WTC11 (cell line): ENCODE measurements at regions not wholly inside any gene's neighbourhood (a gene's known extent, or its start where the extent isn't known, plus 50 kb on each side); places are given as distances from the start of the nearest gene placed in this dataset.
"Not testable (repeated sequence)": the region's sequence is repeated elsewhere in the genome, so short reads cannot be mapped to it uniquely, and the experiment has no call there.

ENCODE experiments used
- ATAC-seq: fragments of 200-7000 bp; cut with Tn5 transposase; 2 replicates; pipeline ENCODE4 v1.10.0; 2021; ENCODE audit warnings: mild to moderate bottlenecking, moderate library complexity
- CTCF ChIA-PET: fragments of 300-600 bp; sonication (Branson Sonifier 250); formaldehyde crosslinking; loops from one replicate; lab custom pipeline; 2021; ENCODE audit warnings: antibody characterized with exemption; lab: Charles Lee
- POLR2A ChIA-PET: fragments of 350-600 bp; sonication (Branson Sonifier 250); formaldehyde crosslinking; loops from one replicate; lab custom pipeline; 2021; ENCODE audit warnings: antibody characterized with exemption; lab: Charles Lee
- DNase-seq: peaks from one replicate; pipeline ENCODE4 v3.0.0; 2021; ENCODE audit warnings: low spot score
- H3K27ac Mint-ChIP-seq: 2 replicates; pipeline ENCODE4 v1.8.0; 2021; ENCODE audit warnings: mixed read lengths
- H3K27me3 Mint-ChIP-seq: 2 replicates; pipeline ENCODE4 v1.8.0; 2021; ENCODE audit warnings: low read depth, mild to moderate bottlenecking, moderate library complexity, mixed read lengths
- H3K36me3 Mint-ChIP-seq: 2 replicates; pipeline ENCODE4 v1.8.0; 2021; ENCODE audit warnings: mixed read lengths
- H3K4me1 Mint-ChIP-seq: 2 replicates; pipeline ENCODE4 v1.8.0; 2022; ENCODE audit warnings: mixed read lengths
- H3K4me3 Mint-ChIP-seq: 2 replicates; pipeline ENCODE4 v1.8.0; 2021; ENCODE audit warnings: mild to moderate bottlenecking, moderate library complexity, mixed read lengths
- H3K9me3 Mint-ChIP-seq: 2 replicates; pipeline ENCODE4 v1.8.0; 2021; ENCODE audit warnings: mixed read lengths
- ATF1 ChIP-seq: sonication (generic); formaldehyde crosslinking; IDR thresholded peaks from 2 replicates; pipeline ENCODE4 v1.8.1; 2023; ENCODE audit warnings: mild to moderate bottlenecking, moderate library complexity, missing genetic modification reagents
- CREB1 ChIP-seq: sonication (generic); formaldehyde crosslinking; IDR thresholded peaks from 2 replicates; pipeline ENCODE4 v1.8.0; 2023; ENCODE audit warnings: mild to moderate bottlenecking, missing genetic modification reagents
- CREM ChIP-seq: sonication (generic); formaldehyde crosslinking; IDR thresholded peaks from 2 replicates; pipeline ENCODE4 v1.8.1; 2022; ENCODE audit warnings: mild to moderate bottlenecking, missing genetic modification reagents, moderate library complexity
- CTCF ChIP-seq: fragments of 200-600 bp; IDR thresholded peaks from 2 replicates; pipeline ENCODE4 v1.8.0; 2022; ENCODE audit warnings: antibody characterized with exemption
- E2F4 ChIP-seq: sonication (generic); formaldehyde crosslinking; IDR thresholded peaks from 2 replicates; pipeline ENCODE4 v1.8.1; 2022; ENCODE audit warnings: low read depth, mild to moderate bottlenecking, moderate library complexity, missing genetic modification reagents, borderline replicate concordance
- ESRRA ChIP-seq: sonication (generic); formaldehyde crosslinking; IDR thresholded peaks from 2 replicates; pipeline ENCODE4 v1.8.1; 2022; ENCODE audit warnings: mild to moderate bottlenecking, missing genetic modification reagents, borderline replicate concordance
- ETV6 ChIP-seq: sonication (generic); formaldehyde crosslinking; IDR thresholded peaks from 2 replicates; pipeline ENCODE4 v1.8.1; 2022; ENCODE audit warnings: mild to moderate bottlenecking, missing genetic modification reagents
- FOXK1 ChIP-seq: sonication (generic); formaldehyde crosslinking; IDR thresholded peaks from 2 replicates; pipeline ENCODE4 v1.8.0; 2022; ENCODE audit warnings: mild to moderate bottlenecking, moderate library complexity, missing genetic modification reagents
- HMGA2 ChIP-seq: fragments of 250-450 bp; sonication (Bioruptor Pico); IDR thresholded peaks from 2 replicates; pipeline ENCODE4 v1.4.0; 2021; ENCODE audit warnings: mild to moderate bottlenecking, moderate library complexity
- KAT7 ChIP-seq: sonication (generic); formaldehyde crosslinking; IDR thresholded peaks from 2 replicates; pipeline ENCODE4 v1.8.1; 2023; ENCODE audit warnings: missing genetic modification reagents, mild to moderate bottlenecking, borderline replicate concordance
- NFATC4 ChIP-seq: fragments of 250-450 bp; sonication (Bioruptor Pico); IDR thresholded peaks from 2 replicates; pipeline ENCODE4 v1.9.0; 2021; ENCODE audit warnings: mild to moderate bottlenecking
- NFYB ChIP-seq: sonication (generic); formaldehyde crosslinking; conservative IDR thresholded peaks from 2 replicates; pipeline ENCODE4 v1.8.0; 2022; ENCODE audit warnings: low read depth, missing genetic modification reagents
- OVOL2 ChIP-seq: fragments of 250-450 bp; sonication (Bioruptor Pico); IDR thresholded peaks from 2 replicates; pipeline ENCODE4 v1.9.0; 2021; ENCODE audit warnings: mild to moderate bottlenecking, borderline replicate concordance
- RORB ChIP-seq: fragments of 250-450 bp; sonication (Bioruptor Pico); IDR thresholded peaks from 2 replicates; pipeline ENCODE4 v1.9.0; 2021; ENCODE audit warnings: mild to moderate bottlenecking
- SMAD3 ChIP-seq: sonication (generic); formaldehyde crosslinking; IDR thresholded peaks from 2 replicates; pipeline ENCODE4 v1.8.0; 2022; ENCODE audit warnings: missing genetic modification reagents, mild to moderate bottlenecking, borderline replicate concordance
- SP1 ChIP-seq: sonication (generic); formaldehyde crosslinking; conservative IDR thresholded peaks from 2 replicates; pipeline ENCODE4 v1.8.1; 2022; ENCODE audit warnings: missing genetic modification reagents
- TEAD4 ChIP-seq: sonication (generic); formaldehyde crosslinking; IDR thresholded peaks from 2 replicates; pipeline ENCODE4 v1.8.0; 2022; ENCODE audit warnings: mild to moderate bottlenecking, missing genetic modification reagents
- TP53 ChIP-seq: sonication (generic); formaldehyde crosslinking; IDR thresholded peaks from 2 replicates; pipeline ENCODE4 v1.8.1; 2023; ENCODE audit warnings: mild to moderate bottlenecking, missing genetic modification reagents
- ZNF317 ChIP-seq: sonication (generic); formaldehyde crosslinking; IDR thresholded peaks from 2 replicates; pipeline ENCODE4 v1.8.1; 2023; ENCODE audit warnings: low read depth, mild to moderate bottlenecking, moderate library complexity, missing genetic modification reagents, borderline replicate concordance
- ZNF423 ChIP-seq: fragments of 250-450 bp; sonication (Bioruptor Pico); IDR thresholded peaks from 2 replicates; pipeline ENCODE4 v2.1.2; 2022; ENCODE audit warnings: mild to moderate bottlenecking, moderate library complexity
- TF ChIP-seq, protein P1 (sequence below): fragments of 250-450 bp; sonication (Bioruptor Pico); IDR thresholded peaks from 2 replicates; pipeline ENCODE4 v1.9.0; 2021; ENCODE audit warnings: mild to moderate bottlenecking, borderline replicate concordance
- TF ChIP-seq, protein P2 (sequence below): fragments of 250-450 bp; sonication (Bioruptor Pico); IDR thresholded peaks from 2 replicates; pipeline ENCODE4 v1.9.0; 2021; ENCODE audit warnings: mild to moderate bottlenecking

- TF ChIP-seq NFATC4 (CRISPR knock-in tag), result no peak
- TF ChIP-seq CREB1 (CRISPR knock-in tag), result no peak
- no peak for TF ChIP-seq SMAD3 (CRISPR knock-in tag)
- TF ChIP-seq, protein P1, sequence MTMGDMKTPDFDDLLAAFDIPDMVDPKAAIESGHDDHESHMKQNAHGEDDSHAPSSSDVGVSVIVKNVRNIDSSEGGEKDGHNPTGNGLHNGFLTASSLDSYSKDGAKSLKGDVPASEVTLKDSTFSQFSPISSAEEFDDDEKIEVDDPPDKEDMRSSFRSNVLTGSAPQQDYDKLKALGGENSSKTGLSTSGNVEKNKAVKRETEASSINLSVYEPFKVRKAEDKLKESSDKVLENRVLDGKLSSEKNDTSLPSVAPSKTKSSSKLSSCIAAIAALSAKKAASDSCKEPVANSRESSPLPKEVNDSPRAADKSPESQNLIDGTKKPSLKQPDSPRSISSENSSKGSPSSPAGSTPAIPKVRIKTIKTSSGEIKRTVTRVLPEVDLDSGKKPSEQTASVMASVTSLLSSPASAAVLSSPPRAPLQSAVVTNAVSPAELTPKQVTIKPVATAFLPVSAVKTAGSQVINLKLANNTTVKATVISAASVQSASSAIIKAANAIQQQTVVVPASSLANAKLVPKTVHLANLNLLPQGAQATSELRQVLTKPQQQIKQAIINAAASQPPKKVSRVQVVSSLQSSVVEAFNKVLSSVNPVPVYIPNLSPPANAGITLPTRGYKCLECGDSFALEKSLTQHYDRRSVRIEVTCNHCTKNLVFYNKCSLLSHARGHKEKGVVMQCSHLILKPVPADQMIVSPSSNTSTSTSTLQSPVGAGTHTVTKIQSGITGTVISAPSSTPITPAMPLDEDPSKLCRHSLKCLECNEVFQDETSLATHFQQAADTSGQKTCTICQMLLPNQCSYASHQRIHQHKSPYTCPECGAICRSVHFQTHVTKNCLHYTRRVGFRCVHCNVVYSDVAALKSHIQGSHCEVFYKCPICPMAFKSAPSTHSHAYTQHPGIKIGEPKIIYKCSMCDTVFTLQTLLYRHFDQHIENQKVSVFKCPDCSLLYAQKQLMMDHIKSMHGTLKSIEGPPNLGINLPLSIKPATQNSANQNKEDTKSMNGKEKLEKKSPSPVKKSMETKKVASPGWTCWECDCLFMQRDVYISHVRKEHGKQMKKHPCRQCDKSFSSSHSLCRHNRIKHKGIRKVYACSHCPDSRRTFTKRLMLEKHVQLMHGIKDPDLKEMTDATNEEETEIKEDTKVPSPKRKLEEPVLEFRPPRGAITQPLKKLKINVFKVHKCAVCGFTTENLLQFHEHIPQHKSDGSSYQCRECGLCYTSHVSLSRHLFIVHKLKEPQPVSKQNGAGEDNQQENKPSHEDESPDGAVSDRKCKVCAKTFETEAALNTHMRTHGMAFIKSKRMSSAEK (CRISPR knock-in tag), result no peak
- no peak for TF ChIP-seq HMGA2
- TF ChIP-seq OVOL2 (CRISPR knock-in tag), result no peak
- no peak for TF ChIP-seq CREM (CRISPR knock-in tag)
- TF ChIP-seq E2F4, result no peak
- TF ChIP-seq KAT7 (CRISPR knock-in tag), result no peak
- TF ChIP-seq FOXK1 (CRISPR knock-in tag), result no peak
- TF ChIP-seq, all 79 proteins: peak for 0
Observed at GRCh38 chr4:62500296-62500695, 1300.2 kb downstream of the ADGRL3 start (continued).

DNA sequence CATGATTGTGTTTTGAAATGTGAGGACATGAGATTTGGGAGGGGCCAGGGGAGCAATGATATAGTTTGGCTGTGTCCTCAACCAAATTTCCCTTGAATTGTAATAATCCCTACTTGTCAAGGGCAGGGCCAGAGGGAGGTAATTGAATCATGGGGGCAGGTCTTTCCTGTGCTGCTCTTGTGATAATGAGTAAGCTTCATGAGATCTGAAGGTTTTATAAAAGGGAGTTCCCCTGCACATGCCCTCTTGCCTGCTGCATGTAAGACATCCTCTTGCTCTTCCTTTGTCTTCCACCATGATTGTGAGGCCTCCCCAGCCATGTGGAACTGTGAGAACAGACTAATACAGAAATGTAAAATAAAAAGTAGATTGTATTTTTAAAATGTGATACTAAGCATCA lies 1294.9 kb downstream of the ADGRL3 start:
- H3K4me1 Mint-ChIP-seq, result 0 out of 2 replicates have a peak, but pooled peaks cover under 1% of the 10 kb centered on the region
- DNase-seq, result no peak
- POLR2A ChIA-PET, result no interaction called here
- no peaks in the 10 kb centered on the region for H3K27me3 Mint-ChIP-seq
- CTCF ChIA-PET, result no interaction called here
- H3K36me3 Mint-ChIP-seq, result peaks cover 10% of the 10 kb centered on the region
- TF ChIP-seq SP1 (CRISPR knock-in tag) (no peak), NFYB (CRISPR knock-in tag) (no peak), ZNF317 (CRISPR knock-in tag) (no peak), ESRRA (CRISPR knock-in tag) (no peak), ZNF423 (CRISPR knock-in tag) (no peak), TEAD4 (CRISPR knock-in tag) (no peak), ETV6 (CRISPR knock-in tag) (no peak), CTCF (no peak), ATF1 (CRISPR knock-in tag) (no peak), TP53 (CRISPR knock-in tag) (no peak), FOXK1 (CRISPR knock-in tag) (no peak), RORB (CRISPR knock-in tag) (no peak)
- TF ChIP-seq, protein P2, sequence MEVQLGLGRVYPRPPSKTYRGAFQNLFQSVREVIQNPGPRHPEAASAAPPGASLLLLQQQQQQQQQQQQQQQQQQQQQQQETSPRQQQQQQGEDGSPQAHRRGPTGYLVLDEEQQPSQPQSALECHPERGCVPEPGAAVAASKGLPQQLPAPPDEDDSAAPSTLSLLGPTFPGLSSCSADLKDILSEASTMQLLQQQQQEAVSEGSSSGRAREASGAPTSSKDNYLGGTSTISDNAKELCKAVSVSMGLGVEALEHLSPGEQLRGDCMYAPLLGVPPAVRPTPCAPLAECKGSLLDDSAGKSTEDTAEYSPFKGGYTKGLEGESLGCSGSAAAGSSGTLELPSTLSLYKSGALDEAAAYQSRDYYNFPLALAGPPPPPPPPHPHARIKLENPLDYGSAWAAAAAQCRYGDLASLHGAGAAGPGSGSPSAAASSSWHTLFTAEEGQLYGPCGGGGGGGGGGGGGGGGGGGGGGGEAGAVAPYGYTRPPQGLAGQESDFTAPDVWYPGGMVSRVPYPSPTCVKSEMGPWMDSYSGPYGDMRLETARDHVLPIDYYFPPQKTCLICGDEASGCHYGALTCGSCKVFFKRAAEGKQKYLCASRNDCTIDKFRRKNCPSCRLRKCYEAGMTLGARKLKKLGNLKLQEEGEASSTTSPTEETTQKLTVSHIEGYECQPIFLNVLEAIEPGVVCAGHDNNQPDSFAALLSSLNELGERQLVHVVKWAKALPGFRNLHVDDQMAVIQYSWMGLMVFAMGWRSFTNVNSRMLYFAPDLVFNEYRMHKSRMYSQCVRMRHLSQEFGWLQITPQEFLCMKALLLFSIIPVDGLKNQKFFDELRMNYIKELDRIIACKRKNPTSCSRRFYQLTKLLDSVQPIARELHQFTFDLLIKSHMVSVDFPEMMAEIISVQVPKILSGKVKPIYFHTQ (CRISPR knock-in tag), result no peak
- ATAC-seq, result no peak
- no peak overlapping the region for H3K27ac Mint-ChIP-seq
- H3K9me3 Mint-ChIP-seq, result peaks cover 16% of the 10 kb centered on the region
- H3K4me3 Mint-ChIP-seq, result no peak overlapping the region

DNA sequence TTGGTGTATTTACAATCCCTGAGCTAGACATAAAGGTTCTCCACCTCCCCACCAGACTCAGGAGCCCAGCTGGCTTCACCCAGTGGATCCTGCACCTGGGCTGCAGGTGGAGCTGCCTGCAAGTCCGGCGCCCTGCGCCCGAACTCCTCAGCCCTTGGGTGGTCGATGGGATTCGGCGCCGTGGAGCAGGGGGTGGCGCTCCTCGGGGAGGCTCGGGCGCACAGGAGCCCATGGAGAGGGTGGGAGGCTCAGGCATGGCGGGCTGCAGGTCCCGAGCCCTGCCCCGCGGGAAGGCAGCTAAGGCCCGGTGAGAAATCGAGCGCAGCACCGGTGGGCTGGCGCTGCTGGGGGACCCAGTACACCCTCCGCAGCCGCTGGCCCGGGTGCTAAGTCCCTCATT lies 1291.6 kb downstream of the ADGRL3 start:
- H3K36me3 Mint-ChIP-seq, POLR2A ChIA-PET: not testable (repeated sequence)

More for the DNA sequence above, 1291.6 kb downstream of the ADGRL3 start:
- H3K27ac Mint-ChIP-seq, CTCF ChIA-PET, H3K4me3 Mint-ChIP-seq, DNase-seq, ATAC-seq, H3K27me3 Mint-ChIP-seq: not testable (repeated sequence)
- Mint-ChIP-seq H3K9me3 (peaks cover 20% of the 10 kb centered on the region), H3K4me1 (peaks cover 13% of the 10 kb centered on the region)
